ENCODE measurements at regions not wholly inside any gene's neighbourhood (a gene's known extent, or its start where the extent isn't known, plus 50 kb on each side); places are given as distances from the start of the nearest gene placed in this dataset.

DNA sequence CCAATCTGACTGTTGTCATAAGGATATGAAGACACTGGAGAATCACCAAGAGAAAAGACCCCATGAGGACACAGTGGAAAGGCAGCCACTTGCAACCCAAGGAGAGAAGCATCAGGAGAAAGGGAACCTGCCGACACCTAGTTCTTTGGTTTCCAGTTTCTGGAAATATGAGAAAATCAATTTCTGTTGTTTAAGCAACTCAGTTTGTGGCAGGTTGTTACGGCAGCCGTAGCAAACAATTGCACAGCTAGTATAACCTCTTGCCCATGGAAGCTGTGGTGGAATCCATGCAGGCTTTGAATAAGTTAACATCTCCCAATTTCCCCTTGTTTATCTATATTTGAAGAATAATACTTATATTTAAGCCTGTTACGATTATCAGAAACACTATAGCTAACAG lies 1103.0 kb upstream of the PHF14 start:
- no peak for DNase-seq (ENCODE audit: low spot score)
- TF ChIP-seq, protein P1, sequence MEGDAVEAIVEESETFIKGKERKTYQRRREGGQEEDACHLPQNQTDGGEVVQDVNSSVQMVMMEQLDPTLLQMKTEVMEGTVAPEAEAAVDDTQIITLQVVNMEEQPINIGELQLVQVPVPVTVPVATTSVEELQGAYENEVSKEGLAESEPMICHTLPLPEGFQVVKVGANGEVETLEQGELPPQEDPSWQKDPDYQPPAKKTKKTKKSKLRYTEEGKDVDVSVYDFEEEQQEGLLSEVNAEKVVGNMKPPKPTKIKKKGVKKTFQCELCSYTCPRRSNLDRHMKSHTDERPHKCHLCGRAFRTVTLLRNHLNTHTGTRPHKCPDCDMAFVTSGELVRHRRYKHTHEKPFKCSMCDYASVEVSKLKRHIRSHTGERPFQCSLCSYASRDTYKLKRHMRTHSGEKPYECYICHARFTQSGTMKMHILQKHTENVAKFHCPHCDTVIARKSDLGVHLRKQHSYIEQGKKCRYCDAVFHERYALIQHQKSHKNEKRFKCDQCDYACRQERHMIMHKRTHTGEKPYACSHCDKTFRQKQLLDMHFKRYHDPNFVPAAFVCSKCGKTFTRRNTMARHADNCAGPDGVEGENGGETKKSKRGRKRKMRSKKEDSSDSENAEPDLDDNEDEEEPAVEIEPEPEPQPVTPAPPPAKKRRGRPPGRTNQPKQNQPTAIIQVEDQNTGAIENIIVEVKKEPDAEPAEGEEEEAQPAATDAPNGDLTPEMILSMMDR (IDR thresholded peaks at IDR 0.05) = no peak
- Histone ChIP-seq H3K27ac (no peak overlapping the region), H3K9me3 (no peaks in the 10 kb centered on the region), H3K36me3 (no peaks in the 10 kb centered on the region), H3K4me3 (no peak overlapping the region), H3K4me1 (no peaks in the 10 kb centered on the region), H3K27me3 (no peaks in the 10 kb centered on the region)

DNA sequence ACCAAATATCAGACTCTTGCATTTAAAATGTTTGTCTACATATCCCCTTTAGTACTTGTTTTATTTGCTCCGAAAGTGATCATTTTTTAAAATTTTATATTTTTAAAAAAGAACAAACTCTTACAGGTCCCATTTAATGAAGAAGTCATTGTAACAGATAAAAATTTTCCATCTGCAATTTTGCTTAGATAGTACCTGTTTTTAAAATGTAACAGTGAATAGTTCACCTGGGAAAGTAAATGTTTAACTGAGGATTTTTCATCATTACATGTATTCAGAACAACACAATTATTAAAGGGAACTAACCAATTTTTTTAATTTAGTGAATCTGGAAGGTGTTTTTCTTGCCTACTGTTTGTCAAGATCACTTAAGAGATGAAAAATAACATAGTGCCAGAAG lies 1099.5 kb upstream of the PHF14 start:
- TF ChIP-seq, protein P1 (IDR thresholded peaks at IDR 0.05) = no peak
- H3K36me3 ChIP-seq = no peaks in the 10 kb centered on the region
- H3K27me3 ChIP-seq = no peaks in the 10 kb centered on the region
- no peaks in the 10 kb centered on the region for H3K4me1 ChIP-seq
- H3K9me3 ChIP-seq = no peaks in the 10 kb centered on the region
- no peak overlapping the region for H3K4me3 ChIP-seq
- no peak overlapping the region for H3K27ac ChIP-seq
- DNase-seq (ENCODE audit: low spot score) = no peak

DNA sequence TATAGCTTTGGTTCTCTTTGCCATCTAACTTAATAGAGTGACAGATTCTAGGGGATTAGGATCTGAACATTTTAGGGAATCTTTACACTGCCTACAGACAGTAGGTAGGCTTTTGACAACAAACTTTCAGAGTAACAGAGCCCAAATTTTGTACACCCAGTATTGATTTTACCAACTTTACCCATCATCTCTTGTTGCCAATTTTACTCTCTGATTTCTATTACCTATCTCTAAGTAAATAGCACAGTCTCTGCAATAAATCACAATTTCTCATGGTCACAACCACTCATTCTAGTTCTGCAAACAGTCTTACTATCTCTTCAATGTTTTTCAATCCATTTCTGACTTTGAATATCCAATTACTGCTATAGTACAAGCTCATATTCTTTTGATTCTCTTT lies 1097.6 kb upstream of the PHF14 start:
- Histone ChIP-seq H3K9me3 (no peaks in the 10 kb centered on the region), H3K36me3 (no peaks in the 10 kb centered on the region), H3K27me3 (no peaks in the 10 kb centered on the region), H3K27ac (no peak overlapping the region), H3K4me3 (no peak overlapping the region), H3K4me1 (no peaks in the 10 kb centered on the region)
- no peak for DNase-seq (ENCODE audit: low spot score)
- TF ChIP-seq, protein P1 (IDR thresholded peaks at IDR 0.05) = no peak

DNA sequence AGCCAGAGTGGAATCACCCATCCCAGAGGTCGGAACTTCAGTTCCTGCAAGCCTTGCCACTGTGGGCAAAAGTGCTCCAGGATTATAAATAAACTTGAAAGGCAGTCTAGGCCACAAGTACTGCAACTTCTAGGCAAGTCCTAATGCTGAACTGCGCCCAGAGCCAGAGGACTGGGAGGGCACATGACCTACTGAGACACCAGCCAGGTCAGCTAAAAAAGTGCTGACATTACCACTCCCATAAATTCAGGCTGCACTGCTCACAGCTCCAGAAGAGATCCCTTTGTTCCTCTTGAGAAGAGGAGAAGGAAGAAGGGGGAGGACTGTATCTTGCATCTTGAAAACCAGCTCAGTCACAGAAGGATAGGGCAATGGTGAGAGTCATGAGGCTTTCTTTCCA lies 1084.1 kb upstream of the PHF14 start:
- Histone ChIP-seq H3K36me3 (no peaks in the 10 kb centered on the region), H3K27ac (no peak overlapping the region), H3K4me1 (no peaks in the 10 kb centered on the region), H3K4me3 (no peak overlapping the region), H3K27me3 (no peaks in the 10 kb centered on the region), H3K9me3 (no peaks in the 10 kb centered on the region)
- TF ChIP-seq, protein P1 (IDR thresholded peaks at IDR 0.05) = no peak
- no peak for DNase-seq (ENCODE audit: low spot score)

DNA sequence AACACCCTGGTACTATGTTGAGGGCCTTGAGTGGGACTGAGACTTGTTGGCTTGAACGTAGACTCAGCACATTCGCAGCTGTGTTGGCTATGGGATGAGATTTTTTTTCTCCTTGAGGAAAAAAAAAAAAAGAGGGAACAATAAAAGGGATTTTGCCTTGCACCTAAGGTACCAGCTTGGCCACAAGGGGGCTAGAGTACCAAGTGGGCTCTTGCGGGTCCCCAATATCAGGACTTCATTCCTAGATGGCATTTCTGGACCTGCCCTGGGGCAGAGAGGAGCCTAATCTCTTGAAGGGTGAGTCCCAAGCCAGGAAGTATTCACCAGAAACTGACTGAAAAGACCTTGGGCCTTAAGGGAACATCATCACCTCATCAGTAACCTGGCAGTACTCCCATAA lies 1083.6 kb upstream of the PHF14 start:
- no peaks in the 10 kb centered on the region for H3K4me1 ChIP-seq
- H3K4me3 ChIP-seq = no peak overlapping the region
- H3K9me3 ChIP-seq = no peaks in the 10 kb centered on the region
- no peaks in the 10 kb centered on the region for H3K36me3 ChIP-seq
- no peak for DNase-seq (ENCODE audit: low spot score)
- TF ChIP-seq, protein P1 (IDR thresholded peaks at IDR 0.05) = no peak
- H3K27ac ChIP-seq = no peak overlapping the region
- H3K27me3 ChIP-seq = no peaks in the 10 kb centered on the region

DNA sequence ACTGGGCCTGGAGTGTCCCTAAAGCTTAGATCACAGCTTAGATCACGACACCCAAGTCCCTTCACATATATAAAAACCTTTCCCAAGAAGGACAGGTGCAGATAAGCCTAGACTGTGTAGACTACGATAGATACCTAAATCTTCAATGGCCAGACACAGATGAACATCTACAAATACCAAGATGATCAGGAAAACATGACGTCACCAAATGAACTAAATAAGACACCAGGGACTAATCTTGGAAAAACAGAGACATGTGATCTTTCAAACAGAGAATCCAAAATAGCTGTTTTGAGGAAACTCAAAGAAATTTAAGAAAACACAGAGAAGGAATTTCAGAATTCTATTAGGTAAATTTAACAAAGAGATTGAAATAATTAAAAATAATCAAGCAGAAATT lies 1082.6 kb upstream of the PHF14 start:
- Histone ChIP-seq H3K27me3 (no peaks in the 10 kb centered on the region), H3K4me1 (no peaks in the 10 kb centered on the region), H3K27ac (no peak overlapping the region), H3K36me3 (no peaks in the 10 kb centered on the region), H3K4me3 (no peak overlapping the region), H3K9me3 (peaks cover 0 to 2% of the 10 kb centered on the region in 2 donors)
- TF ChIP-seq, protein P1 (IDR thresholded peaks at IDR 0.05) = no peak
- DNase-seq (ENCODE audit: low spot score) = no peak

All from right atrium auricular region (tissue), 2 donors.